OCI-LY1 (cell line): ENCODE measurements at regions not wholly inside any gene's neighbourhood (a gene's known extent, or its start where the extent isn't known, plus 50 kb on each side); places are given as distances from the start of the nearest gene placed in this dataset.

Experiments used
- H2AFZ ChIP-seq: fragments of 200-600 bp; sonication (generic), shearing (Covaris generic); 2 replicates; pipeline ENCODE4 v1.6.0; 2014; ENCODE audit warnings: antibody characterized with exemption, mild to moderate bottlenecking, low read length
- H3F3A ChIP-seq: fragments of 200-600 bp; sonication (generic), shearing (Covaris generic); 2 replicates; pipeline ENCODE4 v1.6.0; 2014; ENCODE audit warnings: mild to moderate bottlenecking, antibody characterized with exemption, low read length, moderate library complexity; ENCODE audit not compliant: insufficient read depth
- H3K27ac ChIP-seq: fragments of 200-600 bp; sonication (generic); 2 replicates; pipeline ENCODE4 v1.5.1; 2014; ENCODE audit warnings: low read length, mixed run types, mild to moderate bottlenecking, low read depth; ENCODE audit not compliant: poor library complexity, severe bottlenecking
- H3K27me3 ChIP-seq: fragments of 200-600 bp; sonication (generic); 2 replicates; pipeline ENCODE4 v1.6.0; 2014; ENCODE audit warnings: antibody characterized with exemption, mild to moderate bottlenecking, low read length, moderate library complexity; ENCODE audit not compliant: insufficient read depth
- H3K36me3 ChIP-seq: fragments of 200-600 bp; sonication (generic); 2 replicates; pipeline ENCODE4 v1.6.1; 2014; ENCODE audit warnings: mild to moderate bottlenecking, antibody characterized with exemption, low read length, moderate library complexity, mixed read lengths; ENCODE audit not compliant: insufficient read depth
- H3K4me1 ChIP-seq: fragments of 200-600 bp; sonication (generic); 2 replicates; pipeline ENCODE4 v1.5.1; 2014; ENCODE audit warnings: mild to moderate bottlenecking, low read length, moderate library complexity; ENCODE audit not compliant: insufficient read depth, severe bottlenecking
- H3K4me2 ChIP-seq: fragments of 200-600 bp; sonication (generic), shearing (Covaris generic); 2 replicates; pipeline ENCODE4 v1.6.1; 2014; ENCODE audit warnings: low read length
- H3K4me3 ChIP-seq: fragments of 200-600 bp; sonication (generic); 2 replicates; pipeline ENCODE4 v1.5.1; 2014; ENCODE audit warnings: low read length, low read depth, mild to moderate bottlenecking, mixed read lengths; ENCODE audit not compliant: poor library complexity, severe bottlenecking
- H3K79me2 ChIP-seq: fragments of 200-600 bp; shearing (Covaris generic); 2 replicates; pipeline ENCODE4 v1.6.1; 2016; ENCODE audit warnings: mixed run types, low read length, mixed read lengths; ENCODE audit not compliant: insufficient read depth
- H3K9ac ChIP-seq: fragments of 200-600 bp; sonication (generic), shearing (Covaris generic); 2 replicates; pipeline ENCODE4 v1.6.1; 2014; ENCODE audit warnings: mild to moderate bottlenecking, low read length, mixed read lengths
- H3K9me2 ChIP-seq: fragments of 200-600 bp; sonication (generic), shearing (Covaris generic); 2 replicates; pipeline ENCODE4 v1.6.1; 2014; ENCODE audit warnings: low read depth, mild to moderate bottlenecking, low read length, mixed read lengths
- H3K9me3 ChIP-seq: fragments of 200-600 bp; shearing (Covaris generic); 2 replicates; pipeline ENCODE4 v1.6.1; 2014; ENCODE audit warnings: low read length, mixed read lengths
- H4K20me1 ChIP-seq: fragments of 200-600 bp; sonication (generic), shearing (Covaris generic); 2 replicates; pipeline ENCODE4 v1.6.0; 2016; ENCODE audit warnings: mild to moderate bottlenecking, low read length; ENCODE audit not compliant: insufficient read depth
- CTCF ChIP-seq: fragments of 200-600 bp; sonication (generic), shearing (Covaris generic); IDR thresholded peaks from 2 replicates; pipeline ENCODE4 v1.5.1; 2017; ENCODE audit warnings: mild to moderate bottlenecking, antibody characterized with exemption, low read length, moderate library complexity, mixed read lengths
- EZH2 ChIP-seq: fragments of 200-600 bp; sonication (generic), shearing (Covaris generic); IDR thresholded peaks from 2 replicates; pipeline ENCODE4 v1.8.0; 2017; ENCODE audit warnings: borderline replicate concordance, mixed run types, mild to moderate bottlenecking, antibody characterized with exemption, low read length, moderate library complexity, mixed read lengths

DNA sequence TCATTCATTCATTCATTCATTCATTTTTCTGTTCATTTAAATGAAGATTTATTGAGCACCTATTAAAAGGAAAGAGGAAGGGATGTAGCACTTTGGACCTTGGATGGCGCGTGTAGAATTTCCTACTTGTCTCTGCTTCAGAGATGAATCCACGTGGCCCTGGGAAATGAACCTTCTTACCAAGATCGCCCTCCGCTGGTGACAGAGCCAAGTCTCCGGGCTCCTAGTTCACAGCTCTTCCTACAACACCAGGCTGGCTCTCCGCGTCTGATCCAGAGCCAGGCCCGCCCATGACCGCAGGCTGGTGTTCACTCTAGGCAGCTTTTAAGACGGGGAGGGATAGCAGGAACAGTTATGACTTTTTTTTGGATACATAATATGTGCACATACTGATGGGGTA lies 70.9 kb upstream of the PIWIL1 start:
- Histone ChIP-seq H3K4me3 (no peak overlapping the region), H3K27ac (no peak overlapping the region), H4K20me1 (no peaks in the 10 kb centered on the region), H3K4me1 (no peaks in the 10 kb centered on the region), H3K27me3 (no peaks in the 10 kb centered on the region), H3K9me3 (no peaks in the 10 kb centered on the region), H3K9ac (no peak overlapping the region), H2AFZ (no peak overlapping the region), H3K36me3 (no peaks in the 10 kb centered on the region), H3K9me2 (no peaks in the 10 kb centered on the region), H3K79me2 (no peaks in the 10 kb centered on the region), H3K4me2 (no peak overlapping the region), H3F3A (no peaks in the 10 kb centered on the region)
- TF ChIP-seq CTCF (no peak), EZH2 (no peak)

DNA sequence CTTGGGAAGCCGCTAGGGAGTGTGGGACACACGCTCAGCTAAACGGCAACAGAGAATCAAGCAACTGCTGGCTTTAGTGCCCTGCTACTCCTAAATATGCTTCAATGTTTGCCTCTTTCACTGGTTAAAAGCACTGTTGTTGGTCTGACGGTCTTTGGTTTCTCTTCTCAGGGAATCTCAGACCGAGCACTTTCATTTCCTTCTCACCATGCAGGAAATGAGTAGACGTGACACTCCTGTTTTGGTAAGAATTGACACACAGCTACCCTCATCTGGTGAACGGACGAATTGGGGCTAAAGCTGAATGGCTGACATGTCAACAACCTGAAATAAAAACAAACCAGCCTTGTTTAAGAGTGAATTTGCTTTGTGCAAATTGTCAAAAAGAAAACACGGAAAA lies 57.5 kb upstream of the PIWIL1 start:
- H3K4me2 ChIP-seq = no peak overlapping the region
- no peak overlapping the region for H2AFZ ChIP-seq
- H3F3A ChIP-seq = no peaks in the 10 kb centered on the region
- H3K27ac ChIP-seq = no peak overlapping the region
- H3K36me3 ChIP-seq = no peaks in the 10 kb centered on the region
- H3K9me2 ChIP-seq = no peaks in the 10 kb centered on the region
- H3K9me3 ChIP-seq = no peaks in the 10 kb centered on the region
- no peaks in the 10 kb centered on the region for H3K79me2 ChIP-seq
- TF ChIP-seq EZH2 = no peak
- TF ChIP-seq CTCF = no peak
- no peaks in the 10 kb centered on the region for H3K4me1 ChIP-seq
- H3K9ac ChIP-seq = no peak overlapping the region
- no peaks in the 10 kb centered on the region for H4K20me1 ChIP-seq
- peaks cover 4% of the 10 kb centered on the region; the same call in 1 of the 2 replicates for H3K27me3 ChIP-seq
- H3K4me3 ChIP-seq = no peak overlapping the region

GRCh38 chr12:130280742-130281141 lies 56.9 kb upstream of the PIWIL1 start:
- Histone ChIP-seq H3K4me1 (no peaks in the 10 kb centered on the region), H3K9ac (no peak overlapping the region), H3F3A (no peaks in the 10 kb centered on the region), H2AFZ (no peak overlapping the region), H3K27me3 (no peaks in the 10 kb centered on the region), H3K79me2 (no peaks in the 10 kb centered on the region), H3K27ac (no peak overlapping the region), H4K20me1 (no peaks in the 10 kb centered on the region), H3K9me2 (no peaks in the 10 kb centered on the region), H3K9me3 (no peaks in the 10 kb centered on the region), H3K36me3 (no peaks in the 10 kb centered on the region), H3K4me3 (no peak overlapping the region), H3K4me2 (no peak overlapping the region)
- TF ChIP-seq CTCF (no peak), EZH2 (no peak)
